HCT116 (cell line): ENCODE measurements at regions not wholly inside any gene's neighbourhood (a gene's known extent, or its start where the extent isn't known, plus 50 kb on each side); places are given as distances from the start of the nearest gene placed in this dataset.

Source experiments
- ATAC-seq: fragments of 200-7000 bp; cut with Tn5 transposase; 2 replicates; pipeline ENCODE4 v1.9.1; 2020; ENCODE audit warnings: mild to moderate bottlenecking, moderate library complexity
- BruUV-seq: library from RNA; stranded (reverse); fragments of 400-500 nt; replicated peaks from 2 replicates; lab custom pipeline; 2021; lab: Mats Ljungman, UMichigan
- CTCF ChIA-PET: fragments of 300-600 bp; sonication (Branson Sonifier 250); formaldehyde crosslinking; loops from one replicate; lab custom pipeline; 2021; ENCODE audit warnings: antibody characterized with exemption; lab: Charles Lee
- POLR2A ChIA-PET: fragments of 300-600, 350-600 bp; sonication (Branson Sonifier 250); formaldehyde crosslinking; loops from one replicate; lab custom pipeline; 2021; ENCODE audit warnings: antibody characterized with exemption; lab: Charles Lee
- RAD21 ChIA-PET, 2 experiments: fragments of 300-600 bp; sonication (Branson Sonifier 250); formaldehyde crosslinking; loops; one replicate each; lab custom pipeline; 2023; ENCODE audit warnings: low total read pairs in 2 of 2; ENCODE audit not compliant: uncharacterized antibody in 2 of 2, unreplicated experiment in 2 of 2, low non-redundant PET in 1 of 2; lab: Charles Lee
- DNase-seq: peaks from one replicate; pipeline ENCODE4 v3.0.0-alpha.2; 2010; ENCODE audit warnings: low read depth, low spot score
- H2AFZ ChIP-seq: fragments of 200-600 bp; shearing (Covaris generic), sonication (generic); 2 replicates; pipeline ENCODE4 v1.6.1; 2017; ENCODE audit warnings: low read depth, mixed run types, mixed read lengths, antibody characterized with exemption, low read length; ENCODE audit not compliant: poor library complexity, severe bottlenecking
- H3K27ac ChIP-seq: 2 replicates; pipeline ENCODE4 v1.5.1; 2012; ENCODE audit warnings: low read depth, low read length
- H3K27me3 ChIP-seq: fragments of 200-600 bp; sonication (generic); 2 replicates; pipeline ENCODE4 v1.6.1; 2016; ENCODE audit warnings: mixed run types, low read length, mixed read lengths; ENCODE audit not compliant: insufficient read depth
- H3K36me3 ChIP-seq, 2 experiments: fragments of 200-500 bp in 1 of 2; fragments of 200-600 bp in 1 of 2; sonication (Bioruptor generic) in 1 of 2; sonication (generic) in 1 of 2; 2 replicates each; pipeline versions ENCODE4 v1.5.1 to v1.6.1; 2014 to 2016; ENCODE audit warnings: low read length in 2 of 2, inconsistent platforms in 1 of 2, mixed read lengths in 1 of 2, mixed run types in 1 of 2; ENCODE audit not compliant: insufficient read depth in 2 of 2, control insufficient read depth in 1 of 2
- H3K4me1 ChIP-seq, 2 experiments: fragments of 200-600 bp in 1 of 2; sonication (generic) in 1 of 2; 2 replicates each; pipeline versions ENCODE4 v1.5.1 to v1.6.1; 2012 to 2017; ENCODE audit warnings: low read length in 2 of 2, inconsistent platforms in 1 of 2, mild to moderate bottlenecking in 1 of 2, mixed read lengths in 1 of 2, mixed run types in 1 of 2, moderate library complexity in 1 of 2; ENCODE audit not compliant: insufficient read depth in 2 of 2, control insufficient read depth in 1 of 2
- H3K4me2 ChIP-seq: fragments of 200-600 bp; sonication (generic); 2 replicates; pipeline ENCODE4 v1.6.1; 2017; ENCODE audit warnings: mixed run types, low read length, mixed read lengths
- H3K4me3 ChIP-seq, 2 experiments: fragments of 200-600 bp in 1 of 2; sonication (generic) in 1 of 2; replicated peaks in 1 of 2; 2 replicates each; pipeline ENCODE4 v1.5.1; 2011 to 2016; ENCODE audit warnings: low read length in 2 of 2, control low read depth in 1 of 2, low read depth in 1 of 2, mild to moderate bottlenecking in 1 of 2, mixed read lengths in 1 of 2, mixed run types in 1 of 2
- H3K79me2 ChIP-seq: fragments of 200-600 bp; sonication (generic); 2 replicates; pipeline ENCODE4 v1.6.1; 2017; ENCODE audit warnings: mild to moderate bottlenecking, mixed run types, low read length, moderate library complexity, mixed read lengths; ENCODE audit not compliant: insufficient read depth
- H3K9ac ChIP-seq: fragments of 200-600 bp; sonication (generic); 2 replicates; pipeline ENCODE4 v1.6.1; 2016; ENCODE audit warnings: low read length, mixed read lengths
- H3K9me2 ChIP-seq: fragments of 200-600 bp; sonication (generic), shearing (Covaris generic); 2 replicates; pipeline ENCODE4 v1.6.1; 2017; ENCODE audit warnings: mixed run types, mild to moderate bottlenecking, moderate library complexity; ENCODE audit not compliant: insufficient read depth
- H3K9me3 ChIP-seq, 2 experiments: fragments of 200-500 bp in 1 of 2; fragments of 200-600 bp in 1 of 2; sonication (Bioruptor generic) in 1 of 2; sonication (generic) in 1 of 2; 2 replicates each; pipeline ENCODE4 v1.6.1; 2014 to 2017; ENCODE audit warnings: low read length in 2 of 2, mixed read lengths in 2 of 2, inconsistent platforms in 1 of 2, low read depth in 1 of 2, mild to moderate bottlenecking in 1 of 2, mixed run types in 1 of 2, moderate library complexity in 1 of 2; ENCODE audit not compliant: control insufficient read depth in 1 of 2, insufficient read depth in 1 of 2
- H4K20me1 ChIP-seq: fragments of 200-600 bp; sonication (generic), shearing (Covaris generic); 2 replicates; pipeline ENCODE4 v1.6.1; 2017; ENCODE audit warnings: mixed run types, mild to moderate bottlenecking, moderate library complexity; ENCODE audit not compliant: insufficient read depth
- CEBPB ChIP-seq: IDR thresholded peaks from 2 replicates; pipeline ENCODE4 v1.6.1; 2012; ENCODE audit warnings: low read depth
- ELF1 ChIP-seq: IDR thresholded peaks from 2 replicates; pipeline ENCODE4 v1.6.1; 2012; ENCODE audit warnings: low read depth, borderline replicate concordance
- EZH2phosphoT487 ChIP-seq: fragments of 200-600 bp; IDR thresholded peaks from 2 replicates; pipeline ENCODE4 v1.6.1; 2018; ENCODE audit warnings: antibody characterized with exemption, borderline replicate concordance
- JUND ChIP-seq: IDR thresholded peaks from 2 replicates; pipeline ENCODE4 v1.6.1; 2012
- POLR2A ChIP-seq: IDR thresholded peaks from 2 replicates; pipeline ENCODE4 v1.7.0; 2011; ENCODE audit warnings: borderline replicate concordance; ENCODE audit not compliant: insufficient read depth, insufficient read length; ENCODE audit errors: extremely low read depth
- POLR2AphosphoS5 ChIP-seq: IDR thresholded peaks from 2 replicates; pipeline ENCODE4 v1.6.1; 2011; ENCODE audit warnings: mild to moderate bottlenecking, low read depth, low read length, moderate library complexity
- RAD21 ChIP-seq: IDR thresholded peaks from 2 replicates; pipeline ENCODE4 v1.6.1; 2012; ENCODE audit warnings: low read depth, mild to moderate bottlenecking
- SIN3A ChIP-seq: IDR thresholded peaks from 2 replicates; pipeline ENCODE4 v1.6.1; 2012; ENCODE audit warnings: low read depth
- intact Hi-C: fragments of 100-400 bp; cut with micrococcal nuclease; formaldehyde crosslinking; loops from 2 replicates; pipeline ENCODE4 v1.10.0; 2022
- TF ChIP-seq, protein P1 (sequence below): IDR thresholded peaks from 2 replicates; pipeline ENCODE4 v1.6.1; 2011; ENCODE audit warnings: mild to moderate bottlenecking, low read length, moderate library complexity; ENCODE audit not compliant: insufficient replicate concordance; ENCODE audit errors: extremely low read depth
- TF ChIP-seq, protein P2 (sequence below): IDR thresholded peaks from 2 replicates; pipeline ENCODE4 v1.6.1; 2012

DNA sequence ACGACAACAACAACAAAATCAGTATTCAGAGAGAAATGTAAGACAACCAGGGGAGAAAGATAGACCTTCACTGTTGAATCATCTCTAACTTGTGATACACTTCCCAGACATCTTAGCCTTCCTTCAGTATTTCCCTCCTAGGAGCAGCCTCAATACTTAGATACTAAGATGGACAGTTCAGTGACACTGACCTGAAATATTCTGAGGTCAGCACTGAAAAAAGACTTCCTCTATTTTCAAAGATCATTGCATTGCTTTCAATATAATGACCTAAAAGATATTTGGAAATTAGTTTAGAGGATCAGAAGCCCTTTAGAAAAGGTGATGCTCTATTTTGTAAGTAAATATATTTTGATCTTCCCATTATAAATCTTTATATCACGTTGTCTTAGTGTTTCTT lies 101.0 kb downstream of the MRPL39 start:
- Histone ChIP-seq H3K27ac (no peak overlapping the region), H4K20me1 (no peaks in the 10 kb centered on the region), H3K9me3 (no peaks in the 10 kb centered on the region), H3K36me3 (no peaks in the 10 kb centered on the region), H3K4me2 (no peak overlapping the region), H3K79me2 (no peaks in the 10 kb centered on the region), H3K27me3 (no peaks in the 10 kb centered on the region), H3K9me2 (no peaks in the 10 kb centered on the region), H3K4me3 (no peak overlapping the region), H3K9ac (no peak overlapping the region), H2AFZ (no peak overlapping the region), H3K4me1 (no peaks in the 10 kb centered on the region)
- POLR2A ChIA-PET, result no interaction called here
- RAD21 ChIA-PET, result no interaction called here
- CTCF ChIA-PET, result no interaction called here
- TF ChIP-seq, protein P1, sequence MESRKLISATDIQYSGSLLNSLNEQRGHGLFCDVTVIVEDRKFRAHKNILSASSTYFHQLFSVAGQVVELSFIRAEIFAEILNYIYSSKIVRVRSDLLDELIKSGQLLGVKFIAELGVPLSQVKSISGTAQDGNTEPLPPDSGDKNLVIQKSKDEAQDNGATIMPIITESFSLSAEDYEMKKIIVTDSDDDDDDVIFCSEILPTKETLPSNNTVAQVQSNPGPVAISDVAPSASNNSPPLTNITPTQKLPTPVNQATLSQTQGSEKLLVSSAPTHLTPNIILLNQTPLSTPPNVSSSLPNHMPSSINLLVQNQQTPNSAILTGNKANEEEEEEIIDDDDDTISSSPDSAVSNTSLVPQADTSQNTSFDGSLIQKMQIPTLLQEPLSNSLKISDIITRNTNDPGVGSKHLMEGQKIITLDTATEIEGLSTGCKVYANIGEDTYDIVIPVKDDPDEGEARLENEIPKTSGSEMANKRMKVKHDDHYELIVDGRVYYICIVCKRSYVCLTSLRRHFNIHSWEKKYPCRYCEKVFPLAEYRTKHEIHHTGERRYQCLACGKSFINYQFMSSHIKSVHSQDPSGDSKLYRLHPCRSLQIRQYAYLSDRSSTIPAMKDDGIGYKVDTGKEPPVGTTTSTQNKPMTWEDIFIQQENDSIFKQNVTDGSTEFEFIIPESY, result no peak
- no peak for TF ChIP-seq JUND
- no peak for TF ChIP-seq ELF1
- TF ChIP-seq EZH2phosphoT487, result no peak
- TF ChIP-seq, protein P2, sequence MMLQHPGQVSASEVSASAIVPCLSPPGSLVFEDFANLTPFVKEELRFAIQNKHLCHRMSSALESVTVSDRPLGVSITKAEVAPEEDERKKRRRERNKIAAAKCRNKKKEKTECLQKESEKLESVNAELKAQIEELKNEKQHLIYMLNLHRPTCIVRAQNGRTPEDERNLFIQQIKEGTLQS, result no peak
- no peak for TF ChIP-seq POLR2A
- TF ChIP-seq SIN3A, result no peak
- no peak for TF ChIP-seq POLR2AphosphoS5
- TF ChIP-seq RAD21, result no peak
- TF ChIP-seq CEBPB, result no peak
- ATAC-seq, result no peak
- intact Hi-C loops, result no loop called here
- no peak for DNase-seq
- BruUV-seq, result no TSS peak
